ENCODE measurements at regions not wholly inside any gene's neighbourhood (a gene's known extent, or its start where the extent isn't known, plus 50 kb on each side); places are given as distances from the start of the nearest gene placed in this dataset.

DNA sequence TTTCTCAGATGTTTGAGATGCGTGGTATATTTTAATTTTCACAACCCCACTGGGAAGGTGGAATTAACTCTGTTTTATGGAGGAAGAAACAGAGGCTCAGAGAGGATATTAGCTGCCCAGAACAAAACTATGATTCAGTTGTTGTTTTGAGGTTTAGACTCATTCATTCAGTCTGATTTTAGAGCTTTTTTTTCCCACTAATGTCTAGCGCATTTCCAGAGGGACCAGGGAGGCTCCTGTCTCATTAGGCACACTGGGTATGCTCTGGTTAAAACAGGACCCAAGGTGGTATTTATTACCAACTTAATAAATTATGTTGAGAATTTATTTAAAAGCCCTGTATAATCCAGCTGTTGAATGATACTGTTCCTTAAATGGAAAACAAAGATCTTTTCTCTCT, 272.0 kb upstream of the RGMA start:
- TF ChIP-seq CTCF (IDR thresholded peaks at IDR 0.05 in 8 of 11, conservative IDR thresholded peaks at IDR 0.05 in 3 of 11) (no peak), POLR2AphosphoS5 (IDR thresholded peaks at IDR 0.05) (no peak)

Measured in spleen (tissue), 7 donors.